ENCODE measurements at regions not wholly inside any gene's neighbourhood (a gene's known extent, or its start where the extent isn't known, plus 50 kb on each side); places are given as distances from the start of the nearest gene placed in this dataset.

- no peak for TF ChIP-seq CTCF (IDR thresholded peaks at IDR 0.05; ENCODE audit: low read depth, low read length)
- no peak for TF ChIP-seq POLR2A (IDR thresholded peaks at IDR 0.05; ENCODE audit: extremely low read depth, insufficient read length)
- TF ChIP-seq MAX (IDR thresholded peaks at IDR 0.05; ENCODE audit: low read depth, low read length) = no peak
- no peak for TF ChIP-seq MYC (IDR thresholded peaks at IDR 0.05; ENCODE audit: low read depth, low read length)
- DNase-seq (ENCODE audit: low read depth) = no peak
- no peak overlapping the region for H3K4me3 ChIP-seq (ENCODE audit: low read depth, low read length)
Measured at GRCh38 chr19:28449803-28450202, 763.1 kb downstream of the UQCRFS1 start.

GRCh38 chr19:28446511-28446910, 766.4 kb downstream of the UQCRFS1 start:
- TF ChIP-seq POLR2A (IDR thresholded peaks at IDR 0.05; ENCODE audit: extremely low read depth, insufficient read length) (no peak), MYC (IDR thresholded peaks at IDR 0.05; ENCODE audit: low read depth, low read length) (no peak), MAX (IDR thresholded peaks at IDR 0.05; ENCODE audit: low read depth, low read length) (no peak), CTCF (IDR thresholded peaks at IDR 0.05; ENCODE audit: low read depth, low read length) (no peak)
- DNase-seq (ENCODE audit: low read depth) = no peak
- H3K4me3 ChIP-seq (ENCODE audit: low read depth, low read length) = no peak overlapping the region

DNA sequence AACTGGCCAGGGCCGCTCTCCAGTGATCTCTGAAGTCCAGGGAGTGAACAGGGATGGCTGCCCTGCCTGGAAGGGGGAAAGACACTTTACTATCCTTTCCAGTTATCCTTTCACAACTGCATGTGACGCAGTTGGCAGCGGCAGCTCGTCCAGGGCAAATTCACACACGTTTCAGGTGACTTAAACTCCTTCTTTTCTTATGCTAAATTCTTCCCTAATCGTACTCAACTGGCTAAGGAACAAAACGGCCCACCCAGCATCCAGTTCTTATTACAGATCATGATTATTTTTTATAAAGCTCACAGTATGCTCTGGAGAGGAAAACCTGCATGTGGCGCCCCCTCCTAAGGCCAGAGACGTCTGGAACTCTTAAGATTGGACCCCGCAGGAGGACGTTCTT, 767.1 kb downstream of the UQCRFS1 start:
- DNase-seq (ENCODE audit: low read depth) = no peak
- H3K4me3 ChIP-seq (ENCODE audit: low read depth, low read length) = no peak overlapping the region
- TF ChIP-seq MAX (IDR thresholded peaks at IDR 0.05; ENCODE audit: low read depth, low read length) (no peak), CTCF (IDR thresholded peaks at IDR 0.05; ENCODE audit: low read depth, low read length) (no peak), MYC (IDR thresholded peaks at IDR 0.05; ENCODE audit: low read depth, low read length) (no peak), POLR2A (IDR thresholded peaks at IDR 0.05; ENCODE audit: extremely low read depth, insufficient read length) (no peak)

GRCh38 chr19:28444362-28444761, 768.6 kb downstream of the UQCRFS1 start:
- no peak overlapping the region for H3K4me3 ChIP-seq (ENCODE audit: low read depth, low read length)
- no peak for TF ChIP-seq POLR2A (IDR thresholded peaks at IDR 0.05; ENCODE audit: extremely low read depth, insufficient read length)
- no peak for DNase-seq (ENCODE audit: low read depth)

- H3K4me3 ChIP-seq (ENCODE audit: low read depth, low read length) = no peak overlapping the region
- no peak for DNase-seq (ENCODE audit: low read depth)
- no peak for TF ChIP-seq POLR2A (IDR thresholded peaks at IDR 0.05; ENCODE audit: extremely low read depth, insufficient read length)
- no peak for TF ChIP-seq CTCF (IDR thresholded peaks at IDR 0.05; ENCODE audit: low read depth, low read length)
- TF ChIP-seq MAX (IDR thresholded peaks at IDR 0.05; ENCODE audit: low read depth, low read length) = no peak
- TF ChIP-seq MYC (IDR thresholded peaks at IDR 0.05; ENCODE audit: low read depth, low read length) = no peak
Measured at GRCh38 chr19:28443361-28443760, 769.6 kb downstream of the UQCRFS1 start.

DNA sequence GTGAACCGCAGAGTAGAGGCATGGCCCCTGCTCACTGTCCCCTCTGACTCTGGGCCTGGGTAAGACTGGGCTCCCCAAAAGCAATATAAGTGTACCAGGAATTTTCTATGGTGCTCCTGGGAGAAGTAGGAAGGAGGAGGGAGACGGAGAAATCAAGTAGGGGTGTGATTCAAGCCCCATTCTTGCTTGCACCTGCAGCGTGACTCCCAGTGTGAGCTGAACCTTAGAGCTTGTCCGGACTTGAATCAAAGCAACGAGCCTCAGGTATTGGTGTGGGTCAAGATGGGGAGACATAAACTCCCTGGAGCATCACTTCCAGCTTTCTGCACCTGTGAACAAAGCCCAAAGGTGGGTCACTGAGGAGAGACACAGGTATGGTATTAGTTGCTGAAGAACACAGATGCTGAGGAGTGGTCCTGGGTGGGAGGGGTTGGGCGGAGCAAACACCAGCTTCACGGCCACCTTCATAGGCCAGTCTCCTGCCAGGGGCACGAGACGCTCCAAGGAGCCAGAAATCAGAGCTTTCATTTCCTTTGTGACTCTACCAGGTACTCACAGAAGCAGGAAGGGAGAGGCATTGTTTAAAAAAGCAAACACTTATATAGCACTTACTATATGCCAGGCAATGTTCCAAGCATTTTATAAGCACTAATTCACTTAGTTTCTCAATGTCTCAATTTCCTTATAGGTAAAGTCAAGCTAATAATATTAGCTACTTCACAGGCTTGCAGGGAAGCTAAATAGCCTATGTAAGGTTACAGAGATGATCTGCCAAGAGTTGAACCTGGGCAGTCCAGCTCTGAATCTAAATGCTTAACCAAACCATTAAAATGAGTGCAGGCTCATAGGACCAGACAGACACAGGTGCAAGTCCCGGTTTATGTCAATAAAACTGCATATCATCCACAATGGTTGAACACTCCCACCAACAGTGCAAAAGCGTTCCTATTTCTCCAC, 775.3 kb downstream of the UQCRFS1 start:
- no peak for DNase-seq (ENCODE audit: low read depth)
- H3K4me3 ChIP-seq (ENCODE audit: low read depth, low read length) = no peak overlapping the region
- TF ChIP-seq MAX (IDR thresholded peaks at IDR 0.05; ENCODE audit: low read depth, low read length) = no peak
- TF ChIP-seq CTCF (IDR thresholded peaks at IDR 0.05; ENCODE audit: low read depth, low read length) = no peak
- no peak for TF ChIP-seq MYC (IDR thresholded peaks at IDR 0.05; ENCODE audit: low read depth, low read length)
- no peak for TF ChIP-seq POLR2A (IDR thresholded peaks at IDR 0.05; ENCODE audit: extremely low read depth, insufficient read length)
